Right lobe of liver (tissue), 4 donors: ENCODE measurements at regions not wholly inside any gene's neighbourhood (a gene's known extent, or its start where the extent isn't known, plus 50 kb on each side); places are given as distances from the start of the nearest gene placed in this dataset.

Source experiments
- CTCF ChIP-seq, 4 donors: fragments of 200-600 bp in 3 of 4; fragments of 450-650 bp in 1 of 4; IDR thresholded peaks; one replicate each; pipeline versions ENCODE4 v1.5.1 to v1.8.0; 2016 to 2022; ENCODE audit warnings: antibody characterized with exemption in 4 of 4, mild to moderate bottlenecking in 2 of 4
- POLR2A ChIP-seq: fragments of 450-650 bp; IDR thresholded peaks from one replicate; pipeline ENCODE4 v1.6.1; 2017; ENCODE audit warnings: antibody characterized with exemption, mild to moderate bottlenecking
- donor health status: DM: no; HTN: no; CAD: no.
- donor health status: DM: no; HTN: no; CAD: no.
- donor health status: DM: no; HTN: yes; CAD: no.

- TF ChIP-seq CTCF (IDR thresholded peaks at IDR 0.05) (no peak), POLR2A (no peak)
Observed at GRCh38 chr18:72973841-72974240, 106.1 kb upstream of the NETO1 start.
